ENCODE measurements at regions not wholly inside any gene's neighbourhood (a gene's known extent, or its start where the extent isn't known, plus 50 kb on each side); places are given as distances from the start of the nearest gene placed in this dataset.

GRCh38 chr6:118744261-118744941, 93.0 kb upstream of the CEP85L start:
- intact Hi-C loops (cut with micrococcal nuclease) = no loop called here
- no peaks in the 10 kb centered on the region for H3K9me3 ChIP-seq (replicated peaks)
- no peak for DNase-seq
- H3K4me3 ChIP-seq = no peak overlapping the region
- no peak for TF ChIP-seq CTCF (IDR thresholded peaks at IDR 0.05; ENCODE audit: borderline replicate concordance)
- H3K36me3 ChIP-seq = no peaks in the 10 kb centered on the region
- no peak overlapping the region for H3K27ac ChIP-seq (replicated peaks)
- H3K4me1 ChIP-seq = peaks cover 38% of the 10 kb centered on the region
- no peaks in the 10 kb centered on the region for H3K27me3 ChIP-seq (ENCODE audit: low read depth)

GRCh38 chr6:118743746-118744145, 92.4 kb upstream of the CEP85L start:
- TF ChIP-seq CTCF (IDR thresholded peaks at IDR 0.05; ENCODE audit: borderline replicate concordance) = no peak
- DNase-seq = no peak
- no peak overlapping the region for H3K4me3 ChIP-seq
- H3K4me1 ChIP-seq = peaks cover 38% of the 10 kb centered on the region
- H3K36me3 ChIP-seq = no peaks in the 10 kb centered on the region
- intact Hi-C loops (cut with micrococcal nuclease) = no loop called here
- no peak overlapping the region for H3K27ac ChIP-seq (replicated peaks)
- no peaks in the 10 kb centered on the region for H3K27me3 ChIP-seq (ENCODE audit: low read depth)
- H3K9me3 ChIP-seq (replicated peaks) = no peaks in the 10 kb centered on the region

GRCh38 chr6:118740372-118740771, 89.0 kb upstream of the CEP85L start:
- Histone ChIP-seq H3K9me3 (replicated peaks) (no peaks in the 10 kb centered on the region), H3K4me1 (peaks cover 30% of the 10 kb centered on the region), H3K36me3 (no peaks in the 10 kb centered on the region), H3K4me3 (no peak overlapping the region), H3K27me3 (ENCODE audit: low read depth) (no peaks in the 10 kb centered on the region), H3K27ac (replicated peaks) (no peak overlapping the region)
- intact Hi-C loops (cut with micrococcal nuclease) = no loop called here
- no peak for DNase-seq
- TF ChIP-seq CTCF (IDR thresholded peaks at IDR 0.05; ENCODE audit: borderline replicate concordance) = no peak

GRCh38 chr6:118739696-118740353, 88.4 kb upstream of the CEP85L start:
- intact Hi-C loops (cut with micrococcal nuclease) = no loop called here
- Histone ChIP-seq H3K4me3 (no peak overlapping the region), H3K9me3 (replicated peaks) (no peaks in the 10 kb centered on the region), H3K27me3 (ENCODE audit: low read depth) (no peaks in the 10 kb centered on the region), H3K27ac (replicated peaks) (no peak overlapping the region), H3K4me1 (peaks cover 32% of the 10 kb centered on the region), H3K36me3 (no peaks in the 10 kb centered on the region)
- no peak for DNase-seq
- no peak for TF ChIP-seq CTCF (IDR thresholded peaks at IDR 0.05; ENCODE audit: borderline replicate concordance)

- intact Hi-C loops (cut with micrococcal nuclease) = no loop called here
- no peak overlapping the region for H3K4me3 ChIP-seq
- DNase-seq = no peak
- H3K9me3 ChIP-seq (replicated peaks) = no peaks in the 10 kb centered on the region
- TF ChIP-seq CTCF (IDR thresholded peaks at IDR 0.05; ENCODE audit: borderline replicate concordance) = no peak
- H3K27me3 ChIP-seq (ENCODE audit: low read depth) = no peaks in the 10 kb centered on the region
- peaks cover 18% of the 10 kb centered on the region for H3K4me1 ChIP-seq
- no peaks in the 10 kb centered on the region for H3K36me3 ChIP-seq
- H3K27ac ChIP-seq (replicated peaks) = no peak overlapping the region
Observed at GRCh38 chr6:118736440-118736839, 85.0 kb upstream of the CEP85L start.

Data from left ventricle myocardium inferior (tissue), 1 donor.